Hippocampal formation (tissue), 2 donors: ENCODE measurements at regions not wholly inside any gene's neighbourhood (a gene's known extent, or its start where the extent isn't known, plus 50 kb on each side); places are given as distances from the start of the nearest gene placed in this dataset.

Source experiments
- DNase-seq, 2 donors: peaks; one replicate each; lab custom pipeline; 2025; lab: John Stamatoyannopoulos, UW

DNA sequence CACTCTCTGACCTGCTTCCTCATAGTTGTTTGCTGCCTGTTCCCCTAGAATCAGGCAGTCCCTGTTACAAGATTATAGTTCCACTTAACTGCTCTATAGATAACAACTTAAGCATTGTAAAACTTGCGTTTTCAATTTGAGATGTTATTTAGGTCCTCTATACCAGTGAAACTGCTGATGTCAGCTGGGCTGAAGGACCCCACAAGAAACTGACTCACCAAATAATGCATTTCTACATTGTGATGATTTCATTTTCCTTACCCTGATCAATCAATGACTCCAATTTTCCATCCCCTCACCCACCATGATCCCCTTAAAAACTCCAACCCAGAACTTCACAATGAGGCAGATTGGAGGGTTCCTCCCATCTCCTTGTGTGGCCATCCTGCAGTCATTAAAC, 280.7 kb downstream of the SLITRK1 start:
- DNase-seq, result no peak

DNA sequence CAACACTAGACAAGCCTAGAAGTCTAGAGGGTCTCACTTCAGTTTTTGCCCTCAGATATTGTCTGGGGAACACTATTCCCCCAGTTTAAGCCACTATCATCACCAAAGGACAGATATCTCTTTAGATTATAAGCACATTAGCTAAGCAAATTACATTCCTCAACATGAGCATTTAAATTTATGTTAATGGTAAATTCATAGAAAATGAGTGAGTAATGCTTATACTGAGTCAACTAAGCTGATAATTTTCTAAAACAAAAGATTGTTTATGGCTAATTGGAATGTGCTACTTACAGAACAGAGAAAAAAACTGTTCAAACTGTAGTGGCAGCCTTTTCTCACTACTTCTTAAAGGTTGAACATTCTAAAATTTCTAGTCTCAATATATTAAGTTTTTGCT, 290.2 kb downstream of the SLITRK1 start:
- no peak for DNase-seq

DNA sequence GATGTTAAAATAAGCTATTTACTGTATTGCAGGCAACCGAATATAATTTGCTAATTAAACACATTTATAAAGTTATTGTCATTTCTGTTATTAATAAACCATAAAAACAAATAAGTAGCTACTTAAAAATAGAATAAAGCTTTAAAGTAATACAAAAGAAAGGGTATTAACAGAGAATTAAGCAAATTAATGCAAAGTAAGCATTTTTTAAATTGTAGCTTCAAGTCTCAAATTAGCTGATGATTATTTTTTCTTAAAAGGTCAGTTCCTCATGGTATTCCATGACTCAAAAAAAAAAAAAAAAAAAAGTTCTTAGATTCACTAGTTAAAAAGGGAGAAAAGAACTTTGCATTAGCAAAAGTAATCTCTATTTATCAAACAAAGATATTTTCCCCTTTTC, 292.5 kb downstream of the SLITRK1 start:
- no peak for DNase-seq

DNA sequence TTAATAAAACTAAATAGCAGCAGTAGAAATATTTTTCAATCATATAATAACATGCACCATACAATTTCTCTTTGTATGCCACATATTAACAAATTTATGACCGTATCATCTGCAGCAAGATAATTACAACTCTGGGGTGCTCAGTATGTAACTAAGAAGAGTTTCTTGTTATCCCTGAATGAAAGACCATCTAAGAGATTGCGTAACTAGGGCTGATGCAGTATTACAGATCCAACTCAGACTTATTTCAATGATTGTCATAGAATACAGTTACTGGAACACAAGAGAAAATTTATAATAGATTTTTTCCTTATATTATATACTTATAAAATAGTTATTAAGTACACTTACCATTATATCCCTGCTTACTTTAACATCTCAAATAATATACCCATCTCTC, 305.1 kb downstream of the SLITRK1 start:
- no peak for DNase-seq

DNA sequence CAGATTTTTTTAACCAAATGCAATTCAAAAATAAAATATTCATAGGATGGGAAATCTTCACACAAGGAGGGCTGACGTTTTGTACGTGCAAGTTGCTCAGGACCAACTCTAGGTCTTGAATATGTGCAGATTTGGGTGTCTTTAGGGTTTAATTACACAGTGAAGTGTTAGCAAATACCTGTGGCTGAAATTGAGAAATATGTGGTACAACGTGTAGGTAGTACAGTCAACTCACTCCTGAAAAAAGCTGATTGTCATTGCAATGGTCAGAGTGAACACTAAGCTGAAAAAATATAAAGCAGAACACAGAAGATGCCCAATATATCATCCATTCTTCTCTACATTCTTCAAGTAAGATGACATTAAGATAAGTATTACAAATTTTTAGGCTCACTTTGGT, 314.3 kb downstream of the SLITRK1 start:
- DNase-seq, result no peak

DNA sequence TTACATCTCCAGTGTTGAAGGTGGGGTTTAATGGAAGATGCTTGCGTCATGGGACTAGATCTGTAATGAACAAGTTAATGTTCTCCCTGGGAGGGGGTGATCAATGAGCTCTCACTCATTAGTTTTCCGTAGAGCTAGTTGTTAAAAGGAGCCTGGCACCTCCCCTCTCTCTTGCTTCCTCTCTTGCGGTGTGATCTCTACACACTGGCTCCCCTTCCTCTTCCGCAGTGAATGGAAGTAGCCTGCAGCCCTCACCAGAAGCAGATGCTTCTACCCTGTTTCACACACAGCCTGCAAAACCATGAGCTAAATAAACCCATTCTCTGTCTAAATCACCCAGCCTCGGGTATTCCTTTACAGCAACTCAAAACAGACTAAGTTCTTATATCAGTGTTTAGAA, 318.8 kb downstream of the SLITRK1 start:
- DNase-seq, result no peak

DNA sequence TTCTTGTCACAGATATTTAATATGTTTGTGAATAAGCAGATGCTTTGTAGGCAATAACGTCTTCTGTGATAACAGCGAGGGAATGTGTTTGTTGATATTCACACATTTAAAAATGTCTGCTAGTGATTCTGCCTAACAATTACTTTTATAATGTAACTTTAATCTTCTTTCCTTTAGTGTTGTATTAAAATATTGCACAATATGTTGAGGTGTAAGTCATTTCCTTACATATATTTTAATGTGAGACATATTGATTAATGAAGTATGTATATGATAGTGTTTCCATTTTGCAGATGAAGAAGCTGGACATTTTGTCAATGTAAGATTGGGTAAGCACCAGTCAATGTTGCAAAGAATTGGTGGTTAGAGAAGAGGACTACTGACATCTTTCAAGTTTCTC, 324.4 kb downstream of the SLITRK1 start:
- no peak for DNase-seq

DNA sequence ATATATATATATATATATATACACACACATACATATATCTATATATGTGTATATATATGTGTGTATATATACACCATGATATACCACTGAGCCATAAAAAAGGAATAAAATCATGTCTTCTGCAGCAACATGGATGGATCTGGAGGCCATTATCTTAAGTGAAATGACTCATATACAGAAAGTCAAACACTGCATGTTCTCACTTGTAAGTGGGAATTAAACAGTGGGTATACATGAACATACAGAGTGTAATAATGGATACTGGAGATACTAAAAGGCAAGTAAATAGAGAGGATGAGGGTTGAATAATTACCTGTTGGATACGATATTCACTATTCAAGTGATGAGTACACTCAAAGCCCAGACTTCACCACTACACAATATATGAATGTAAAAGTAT, 332.6 kb downstream of the SLITRK1 start:
- DNase-seq, result no peak

DNA sequence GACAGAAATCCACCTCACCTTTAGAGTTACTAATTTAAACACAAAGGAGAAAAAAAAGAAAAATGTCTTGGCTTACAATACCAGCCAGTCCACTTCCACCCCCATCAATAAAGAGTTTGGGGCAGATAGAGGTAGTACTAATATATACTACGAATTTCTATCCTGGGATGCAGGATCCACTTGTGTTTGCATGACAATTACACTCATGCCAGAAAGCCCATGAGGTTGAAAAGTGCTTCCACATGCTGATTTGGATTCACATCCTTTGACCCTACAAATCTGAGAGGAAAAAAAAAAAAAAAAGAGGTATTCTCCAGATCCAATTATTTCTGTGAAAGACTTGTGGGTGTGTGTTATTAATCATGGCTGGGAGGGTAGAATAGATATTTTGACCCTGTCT, 335.2 kb downstream of the SLITRK1 start:
- DNase-seq, result no peak

DNA sequence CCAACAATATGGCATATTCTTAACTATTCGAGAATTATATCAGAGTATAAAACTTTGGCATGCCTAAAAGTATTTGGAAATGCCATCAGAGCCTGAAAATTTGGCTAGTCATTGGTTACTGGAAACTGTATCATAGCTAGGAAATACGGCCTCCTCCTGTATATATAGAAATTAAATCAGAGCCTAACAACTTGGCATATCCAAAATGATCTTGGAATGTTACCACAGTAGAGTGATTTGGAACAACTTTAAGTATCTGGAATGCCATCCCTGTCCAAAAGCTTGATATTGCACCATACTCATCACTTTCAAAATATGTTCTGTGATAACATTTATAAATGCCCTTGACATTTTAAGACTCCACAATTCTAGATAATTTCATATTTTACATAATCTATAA, 335.8 kb downstream of the SLITRK1 start:
- DNase-seq, result no peak

DNA sequence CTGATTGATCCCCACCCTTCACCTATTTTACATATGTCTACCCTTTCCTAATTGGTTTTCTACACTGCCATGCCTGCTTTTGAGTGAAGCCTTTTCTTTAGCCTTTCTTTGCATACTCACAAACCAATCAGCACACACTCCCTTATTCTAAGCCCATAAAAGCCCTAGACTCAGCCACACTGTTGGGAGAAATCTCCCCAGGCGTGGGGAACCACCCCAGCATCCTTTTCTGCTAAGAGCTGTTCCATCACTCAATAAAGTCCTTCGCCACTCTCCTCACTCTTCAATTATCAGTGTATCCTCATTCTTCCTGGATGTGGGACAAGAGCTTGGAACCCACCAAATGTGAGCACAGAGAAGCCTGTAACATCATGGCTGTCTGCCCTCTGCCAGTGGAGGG, 343.6 kb downstream of the SLITRK1 start:
- DNase-seq, result no peak

DNA sequence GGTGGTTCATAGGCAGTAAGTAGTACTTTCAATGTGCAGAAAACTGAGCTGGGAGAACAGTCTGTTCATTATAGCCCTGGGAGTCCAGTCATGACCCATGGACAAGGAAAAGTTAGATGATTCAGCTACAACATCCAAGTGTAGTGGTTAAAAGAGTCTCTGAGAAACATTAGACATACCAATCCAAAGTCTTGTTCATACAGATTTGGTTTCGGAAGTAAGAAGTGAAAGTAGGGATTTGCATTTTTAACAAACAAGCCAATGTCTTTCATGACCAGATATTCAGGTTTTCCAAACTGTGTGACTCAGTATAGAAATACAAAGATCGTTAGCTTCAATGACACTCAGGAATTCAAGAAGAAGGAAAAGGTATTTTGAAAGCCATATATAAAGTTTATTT, 345.3 kb downstream of the SLITRK1 start:
- DNase-seq, result no peak

DNA sequence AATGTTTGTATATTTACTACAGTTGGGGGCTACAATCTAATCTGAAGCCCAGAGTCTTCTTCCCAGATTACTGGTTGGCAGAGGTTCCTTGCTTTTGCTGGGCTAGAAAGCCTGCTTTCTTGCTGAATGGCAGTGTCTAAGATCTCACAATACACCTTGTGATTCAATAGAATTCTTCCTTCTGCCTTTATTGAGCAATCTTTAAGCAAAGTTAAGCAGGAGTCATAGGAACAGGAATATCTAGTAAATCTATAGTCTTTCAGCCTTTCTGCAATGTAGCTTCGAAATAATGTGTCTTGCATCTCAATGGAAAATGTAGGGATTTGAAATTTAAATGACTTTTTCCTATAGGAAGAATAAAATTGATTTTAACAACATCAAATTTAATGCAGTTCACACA, 346.1 kb downstream of the SLITRK1 start:
- no peak for DNase-seq

DNA sequence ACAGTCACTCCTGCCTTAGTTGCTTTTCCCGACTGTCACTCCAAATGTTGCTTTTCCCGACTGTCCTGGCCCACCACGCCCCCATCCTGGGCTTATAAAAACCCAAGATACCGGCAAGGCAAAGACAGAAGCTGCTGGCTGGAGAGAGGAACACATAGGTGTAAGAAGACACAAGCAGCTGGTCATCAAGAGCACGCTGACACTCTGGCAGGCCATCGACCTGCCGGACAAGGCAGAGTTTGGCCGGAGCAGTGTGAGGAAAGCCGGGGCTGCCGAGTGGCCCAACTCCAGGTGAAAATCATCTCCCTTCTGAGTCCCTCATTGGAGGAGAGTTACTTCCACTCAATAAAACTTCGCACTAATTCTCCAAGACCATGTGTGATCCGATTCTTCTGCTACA, 349.5 kb downstream of the SLITRK1 start:
- no peak for DNase-seq

DNA sequence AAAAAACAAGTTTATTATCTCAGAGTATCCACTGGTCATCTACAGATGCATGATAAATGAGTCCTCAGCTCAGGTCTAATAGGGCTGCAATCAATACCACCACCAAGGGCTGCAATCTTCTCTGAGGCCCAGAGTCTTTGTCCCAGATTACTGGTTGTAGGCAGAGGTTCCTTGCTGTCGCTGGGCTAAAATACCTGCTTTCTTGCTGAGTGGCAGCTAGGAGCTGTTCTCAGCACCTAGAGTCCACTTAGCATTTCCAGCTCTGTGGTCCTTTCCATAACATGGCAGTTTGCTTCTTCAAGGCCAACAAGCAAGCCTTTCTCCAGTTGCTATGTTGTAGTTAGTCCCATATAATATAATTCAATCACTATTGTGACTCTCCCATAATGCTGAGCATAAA, 351.3 kb downstream of the SLITRK1 start:
- no peak for DNase-seq

DNA sequence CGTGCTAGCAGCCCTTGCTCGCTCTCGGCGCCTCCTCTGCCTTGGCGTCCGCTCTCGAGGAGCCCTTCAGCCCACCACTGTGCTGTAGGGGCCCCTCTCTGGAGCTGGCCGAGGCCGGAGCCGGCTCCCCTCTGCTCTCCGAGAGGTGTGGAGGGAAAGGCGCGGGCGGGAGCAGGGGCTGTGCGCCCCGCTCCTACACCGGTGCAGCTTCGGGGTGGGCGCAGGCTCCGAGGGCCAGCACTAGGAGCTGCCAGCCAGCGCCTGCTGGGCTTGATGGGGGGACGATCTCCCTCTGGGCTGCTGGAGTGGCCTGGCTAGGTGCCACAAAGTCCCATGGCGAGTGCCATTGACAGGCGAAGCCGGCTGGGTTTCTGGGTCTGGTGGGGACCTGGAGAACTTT, 365.5 kb downstream of the SLITRK1 start:
- DNase-seq, result no peak

DNA sequence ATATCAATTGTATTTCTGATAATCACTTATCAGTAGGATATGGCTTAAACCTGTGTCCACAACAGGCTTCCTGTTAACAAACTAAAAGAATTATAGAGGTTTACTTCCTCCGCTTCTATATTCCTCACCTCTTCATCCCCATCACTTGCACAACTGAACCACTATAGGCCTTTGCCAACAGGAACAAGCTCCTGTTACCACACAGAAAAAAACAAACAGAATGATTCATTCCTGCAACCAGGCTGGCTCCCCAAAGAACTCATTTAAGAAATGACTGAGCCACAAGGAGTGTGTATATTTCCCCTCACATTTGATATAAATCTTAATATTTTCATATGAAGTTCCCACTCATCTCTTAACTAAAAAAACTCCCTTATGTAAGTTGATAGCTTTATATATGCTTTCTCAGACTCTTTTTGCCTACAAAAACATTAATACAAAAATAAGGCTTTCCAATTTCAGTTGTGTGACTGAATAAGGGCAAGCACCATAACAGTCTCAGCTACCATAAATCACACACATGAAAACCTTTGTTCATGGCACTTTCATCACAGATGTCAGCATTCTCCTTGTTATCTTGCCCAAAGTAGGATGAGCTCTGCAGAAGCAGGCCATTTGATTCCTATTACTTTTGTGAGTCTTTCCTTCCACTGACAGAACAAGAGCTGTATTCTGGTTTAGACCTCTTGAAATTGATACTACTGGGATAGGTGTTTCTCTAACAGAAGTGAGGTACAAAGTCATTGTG, 366.8 kb downstream of the SLITRK1 start:
- no peak for DNase-seq

DNA sequence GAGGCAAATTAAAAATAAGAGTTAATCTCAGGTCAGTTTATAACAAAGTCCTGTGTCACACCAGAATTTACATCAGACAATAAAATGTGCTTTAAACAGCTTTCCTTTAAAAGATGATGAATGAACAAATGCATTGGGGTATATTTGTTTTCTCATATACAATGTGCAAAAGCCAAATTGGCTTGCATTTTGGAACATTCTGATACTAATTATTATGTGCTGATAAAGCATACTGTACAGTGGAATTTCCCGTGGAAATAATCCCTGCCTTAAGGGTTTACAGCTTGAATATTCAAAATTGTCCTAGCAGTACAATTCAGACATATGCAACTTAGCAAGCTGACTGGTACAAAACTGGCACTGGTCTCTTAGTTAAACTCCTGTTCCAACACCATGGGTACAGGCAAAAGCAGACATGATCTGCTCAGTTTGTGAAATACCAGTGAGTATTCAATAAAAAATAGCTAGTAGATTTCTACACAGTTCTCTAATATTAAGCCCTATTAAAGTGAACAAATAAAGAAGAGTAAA, 373.4 kb downstream of the SLITRK1 start:
- DNase-seq, result no peak

DNA sequence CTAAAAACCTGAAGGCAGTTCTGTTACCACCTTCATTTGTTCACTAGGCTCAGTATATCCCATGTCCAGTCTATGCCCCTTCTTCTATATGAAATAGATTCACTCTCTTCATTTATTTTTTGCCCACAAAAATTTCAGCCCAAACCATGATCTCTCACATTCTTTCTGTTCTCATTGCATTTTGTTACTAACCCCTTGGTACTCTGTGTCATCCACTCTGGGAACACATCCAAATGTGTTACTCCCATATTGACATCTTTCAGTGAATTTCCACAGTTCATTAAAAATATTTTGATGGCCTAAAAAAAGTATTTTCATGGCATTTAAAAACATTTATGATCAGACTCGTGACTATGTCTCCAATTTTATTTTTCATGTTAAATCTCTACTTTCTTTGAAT, 378.9 kb downstream of the SLITRK1 start:
- DNase-seq, result no peak

DNA sequence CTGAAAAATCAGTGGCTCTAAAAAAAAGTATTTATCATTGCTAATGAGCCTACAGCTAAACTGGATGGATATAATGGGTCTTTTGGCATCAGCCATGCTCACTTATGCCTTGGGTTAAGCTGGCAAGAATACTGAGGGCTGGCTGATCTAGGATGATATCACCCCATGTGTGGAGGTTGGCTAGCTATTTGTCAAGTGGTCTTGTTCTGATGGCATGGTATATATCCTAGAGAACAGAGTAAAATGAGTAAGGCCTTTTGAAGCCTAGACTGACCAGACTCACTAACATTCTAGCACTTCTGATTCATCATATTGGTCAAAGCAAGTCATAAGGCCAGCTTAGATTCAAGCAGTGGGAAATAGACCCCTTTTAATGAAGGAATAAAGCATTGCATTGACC, 383.0 kb downstream of the SLITRK1 start:
- no peak for DNase-seq

DNA sequence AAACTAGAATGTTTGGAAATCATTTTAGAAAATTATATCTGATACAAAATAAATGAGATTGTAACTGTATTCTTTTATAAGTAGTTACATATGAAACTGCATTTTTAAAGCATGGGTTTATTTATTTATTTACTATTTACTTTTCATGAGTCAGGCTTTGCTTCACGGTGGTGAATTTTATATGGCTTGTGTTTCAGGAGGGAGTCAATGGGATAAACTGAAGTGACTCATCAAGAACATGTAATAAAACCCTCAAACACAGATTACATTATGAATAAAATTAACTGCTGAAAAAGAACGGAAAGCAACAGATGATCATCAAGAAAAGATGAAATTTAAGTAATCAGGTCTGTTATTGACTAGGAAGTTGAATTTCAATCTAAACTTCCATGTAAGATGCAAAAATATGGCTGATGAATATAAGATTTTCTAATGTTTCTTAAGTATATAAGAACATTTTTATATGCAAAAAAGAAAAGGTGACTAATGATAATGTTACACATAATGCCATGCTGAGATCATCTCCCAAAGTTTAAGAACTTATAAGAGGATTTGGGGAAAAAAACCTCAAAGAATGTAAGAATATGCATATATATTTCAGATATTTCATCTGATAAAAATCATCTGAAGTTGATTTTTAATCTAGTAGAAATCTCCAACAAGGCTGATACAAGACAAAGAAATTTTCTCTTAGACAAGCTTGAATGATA, 383.6 kb downstream of the SLITRK1 start:
- no peak for DNase-seq

DNA sequence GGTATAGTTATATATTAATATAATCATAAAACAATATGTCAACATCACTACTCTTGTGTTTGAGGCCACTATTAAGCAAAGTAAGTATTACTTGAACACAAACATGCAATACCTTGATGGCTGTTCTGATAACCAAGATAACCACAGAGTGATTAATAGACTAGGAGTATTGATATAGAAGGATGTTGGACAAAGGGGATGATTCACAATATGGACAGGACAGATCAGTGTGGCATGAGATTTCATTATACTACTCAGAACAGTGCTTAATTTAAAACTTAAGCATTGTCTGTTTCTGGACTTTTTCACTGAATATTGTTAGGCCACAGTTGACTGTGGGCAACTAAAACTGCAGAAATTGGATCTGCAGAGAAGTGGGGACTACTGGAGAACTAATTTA, 384.2 kb downstream of the SLITRK1 start:
- no peak for DNase-seq

DNA sequence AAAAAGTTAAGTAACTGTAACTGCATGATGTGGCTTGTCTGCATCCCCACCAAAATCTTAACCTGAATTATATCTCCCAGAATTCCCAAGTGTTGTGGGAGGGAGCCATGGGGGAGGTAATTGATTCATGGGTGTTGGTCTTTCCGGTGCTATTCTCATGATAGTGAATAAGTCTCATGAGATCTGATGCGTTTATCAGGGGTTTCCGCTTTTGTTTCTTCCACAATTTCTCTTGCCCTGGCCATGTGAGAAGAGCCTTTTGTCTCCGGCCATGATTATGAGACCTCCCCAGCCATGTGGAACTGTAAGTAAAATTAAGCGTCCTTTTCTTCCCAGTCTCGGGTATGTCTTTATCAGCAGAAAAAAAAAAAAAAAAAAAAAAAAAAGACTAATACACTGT, 385.8 kb downstream of the SLITRK1 start:
- no peak for DNase-seq

DNA sequence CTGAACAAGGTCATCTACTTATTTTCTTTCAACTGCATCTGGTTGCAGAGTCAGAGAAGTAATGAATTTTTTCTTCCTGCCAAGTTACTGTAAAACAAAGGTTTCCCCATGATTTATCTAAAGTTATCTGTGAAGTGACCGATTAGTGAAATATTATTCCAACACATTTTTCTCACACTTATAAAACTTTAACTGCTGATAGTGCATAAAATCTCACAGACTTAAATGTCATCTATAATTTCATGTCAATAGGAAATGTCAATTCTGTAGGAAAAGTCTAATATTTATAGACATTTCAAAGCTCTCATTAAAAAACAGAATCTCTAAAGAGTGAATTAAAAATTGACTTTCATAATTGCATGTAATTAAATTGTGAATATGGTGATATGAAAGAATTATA, 397.2 kb downstream of the SLITRK1 start:
- DNase-seq, result no peak
